T-cell (primary cell): ENCODE measurements at regions not wholly inside any gene's neighbourhood (a gene's known extent, or its start where the extent isn't known, plus 50 kb on each side); places are given as distances from the start of the nearest gene placed in this dataset.

Experiments
- ATAC-seq, 4 experiments: fragments of 200-7000 bp in 3 of 4; fragments of 150-1000 bp in 1 of 4; cut with Tn5 transposase; replicated peaks in 1 of 4; 1 replicate in 3 of 4; 2 replicates in 1 of 4; pipeline ENCODE4 v1.10.0; 2021; ENCODE audit warnings: moderate library complexity in 3 of 4, mild to moderate bottlenecking in 2 of 4, moderate number of reproducible peaks in 1 of 4
- CTCF ChIA-PET, 2 donors: fragments of 300-600 bp; sonication (Branson Sonifier 250); formaldehyde crosslinking; loops; one replicate each; lab custom pipeline; 2022; ENCODE audit warnings: antibody characterized with exemption in 2 of 2; lab: Charles Lee
- POLR2A ChIA-PET, 2 donors: fragments of 300-600 bp; sonication (Branson Sonifier 250); formaldehyde crosslinking; loops; one replicate each; lab custom pipeline; 2022; ENCODE audit warnings: antibody characterized with exemption in 2 of 2; lab: Charles Lee
- DNase-seq, 35 experiments: peaks; one replicate each; pipeline versions ENCODE4 v3.0.0 to v3.0.0-alpha.2; 2013 to 2023
- H3K27ac ChIP-seq: one replicate; pipeline ENCODE4 v1.5.1; 2013; ENCODE audit warnings: low read length
- H3K27me3 ChIP-seq, 2 experiments: replicated peaks in 1 of 2; 1 replicate in 1 of 2; 2 replicates in 1 of 2; pipeline versions ENCODE4 v1.6.1 to v1.7.0; 2013; ENCODE audit warnings: low read length in 1 of 2, mixed read lengths in 1 of 2; ENCODE audit not compliant: control insufficient read depth in 2 of 2, insufficient read depth in 2 of 2; ENCODE audit errors: extremely low read depth in 1 of 2
- H3K36me3 ChIP-seq, 2 donors: 1 replicate in 1 of 2; 2 replicates in 1 of 2; pipeline versions ENCODE4 v1.6.1 to v1.7.0; 2013; ENCODE audit warnings: low read length in 1 of 2; ENCODE audit not compliant: control insufficient read depth in 2 of 2, insufficient read depth in 1 of 2; ENCODE audit errors: extremely low read depth in 1 of 2
- H3K4me1 ChIP-seq, 2 experiments: 1 replicate in 1 of 2; 2 replicates in 1 of 2; pipeline versions ENCODE4 v1.6.1 to v1.7.0; 2013; ENCODE audit warnings: low read length in 2 of 2, mixed read lengths in 1 of 2; ENCODE audit not compliant: insufficient read depth in 2 of 2, control insufficient read depth in 1 of 2; ENCODE audit errors: extremely low read depth in 1 of 2
- H3K4me3 ChIP-seq, 2 donors: 1 replicate in 1 of 2; 2 replicates in 1 of 2; pipeline versions ENCODE4 v1.5.1 to v1.7.0; 2013; ENCODE audit warnings: mild to moderate bottlenecking in 2 of 2, low read length in 1 of 2, moderate library complexity in 1 of 2; ENCODE audit not compliant: control insufficient read depth in 1 of 2; ENCODE audit errors: extremely low read depth in 1 of 2
- H3K9me3 ChIP-seq: 2 replicates; pipeline ENCODE4 v1.7.0; 2013
- H3K27ac Mint-ChIP-seq, 2 donors: one replicate each; pipeline ENCODE4 v1.8.0; 2020 to 2021; ENCODE audit warnings: mild to moderate bottlenecking in 2 of 2, mixed read lengths in 2 of 2
- H3K27me3 Mint-ChIP-seq, 2 donors: one replicate each; pipeline ENCODE4 v1.8.0; 2021 to 2022; ENCODE audit warnings: mixed read lengths in 2 of 2
- H3K36me3 Mint-ChIP-seq: one replicate; pipeline ENCODE4 v1.8.0; 2021; ENCODE audit warnings: mixed read lengths
- H3K4me1 Mint-ChIP-seq, 3 donors: one replicate each; pipeline ENCODE4 v1.8.0; 2020 to 2022; ENCODE audit warnings: mixed read lengths in 3 of 3, mild to moderate bottlenecking in 1 of 3
- H3K4me3 Mint-ChIP-seq, 3 donors: one replicate each; pipeline ENCODE4 v1.8.0; 2020 to 2022; ENCODE audit warnings: mild to moderate bottlenecking in 3 of 3, mixed read lengths in 3 of 3, moderate library complexity in 3 of 3
- H3K9me3 Mint-ChIP-seq, 3 donors: one replicate each; pipeline ENCODE4 v1.8.0; 2020 to 2022; ENCODE audit warnings: mixed read lengths in 3 of 3
- WGBS: methylation state at CpG from one replicate; pipeline ENCODE4 v1.1.5; 2013; ENCODE audit warnings: missing lambda C conversion rate; ENCODE audit not compliant: insufficient coverage; 5-methylcytosine and 5-hydroxymethylcytosine counted together

GRCh38 chr2:120972286-120972685 lies 236.6 kb downstream of the GLI2 start:
- H3K27me3 ChIP-seq = peaks cover 0 to 6% of the 10 kb centered on the region in 2 experiments
- Mint-ChIP-seq H3K27me3 (no peaks in the 10 kb centered on the region), H3K4me3 (no peak overlapping the region), H3K27ac (no peak overlapping the region), H3K4me1 (no peaks in the 10 kb centered on the region), H3K9me3 (no peaks in the 10 kb centered on the region), H3K36me3 (no peaks in the 10 kb centered on the region)
- DNase-seq = no peak
- H3K36me3 ChIP-seq = no peaks in the 10 kb centered on the region
- no peaks in the 10 kb centered on the region for H3K9me3 ChIP-seq
- ATAC-seq = no peak
- H3K27ac ChIP-seq = no peak overlapping the region
- no peaks in the 10 kb centered on the region for H3K4me1 ChIP-seq
- WGBS = 93% methylated on average over 3 of the region's 6 CpGs
- ChIA-PET CTCF (no interaction called here), POLR2A (no interaction called here)
- no peak overlapping the region for H3K4me3 ChIP-seq

- no peak overlapping the region for H3K27ac ChIP-seq
- H3K4me3 ChIP-seq = no peak overlapping the region
- ChIA-PET POLR2A (no interaction called here), CTCF (no interaction called here)
- H3K9me3 ChIP-seq = no peaks in the 10 kb centered on the region
- Mint-ChIP-seq H3K4me1 (no peaks in the 10 kb centered on the region), H3K9me3 (no peaks in the 10 kb centered on the region), H3K36me3 (no peaks in the 10 kb centered on the region), H3K27me3 (no peaks in the 10 kb centered on the region), H3K4me3 (no peak overlapping the region), H3K27ac (no peak overlapping the region)
- WGBS = 89% methylated on average over 13 of the region's 17 CpGs
- no peak for DNase-seq
- H3K4me1 ChIP-seq = no peaks in the 10 kb centered on the region
- no peak for ATAC-seq
- peaks cover 0 to 6% of the 10 kb centered on the region in 2 experiments for H3K27me3 ChIP-seq
- H3K36me3 ChIP-seq = no peaks in the 10 kb centered on the region
These were observed 237.5 kb downstream of the GLI2 start for GRCh38 chr2:120973196-120973595.

DNA sequence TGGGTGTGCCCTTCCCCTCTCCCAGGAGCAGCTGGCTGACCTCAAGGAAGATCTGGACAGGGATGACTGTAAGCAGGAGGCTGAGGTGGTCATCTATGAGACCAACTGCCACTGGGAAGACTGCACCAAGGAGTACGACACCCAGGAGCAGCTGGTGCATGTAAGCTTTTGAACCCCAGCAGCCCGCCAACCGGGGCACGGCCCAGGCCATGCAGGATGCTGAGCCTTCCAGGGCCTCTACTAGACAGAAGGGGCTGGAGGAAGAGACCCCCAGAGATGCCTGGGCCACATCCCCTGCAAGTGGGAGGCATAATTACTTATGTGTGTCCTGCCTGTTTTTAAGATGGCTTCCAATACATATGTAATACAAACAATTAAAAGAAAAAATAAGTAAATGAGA lies 239.3 kb downstream of the GLI2 start:
- Mint-ChIP-seq H3K27ac (no peak overlapping the region), H3K9me3 (no peaks in the 10 kb centered on the region), H3K36me3 (no peaks in the 10 kb centered on the region), H3K4me1 (no peaks in the 10 kb centered on the region), H3K27me3 (no peaks in the 10 kb centered on the region), H3K4me3 (no peak overlapping the region)
- Histone ChIP-seq H3K27me3 (peaks cover 0 to 6% of the 10 kb centered on the region in 2 experiments), H3K36me3 (no peaks in the 10 kb centered on the region), H3K9me3 (no peaks in the 10 kb centered on the region), H3K4me3 (no peak overlapping the region), H3K4me1 (no peaks in the 10 kb centered on the region), H3K27ac (no peak overlapping the region)
- WGBS = 86% methylated on average over 1 of the region's 4 CpGs
- POLR2A ChIA-PET = no interaction called here
- DNase-seq = no peak
- no peak for ATAC-seq
- CTCF ChIA-PET = no interaction called here

DNA sequence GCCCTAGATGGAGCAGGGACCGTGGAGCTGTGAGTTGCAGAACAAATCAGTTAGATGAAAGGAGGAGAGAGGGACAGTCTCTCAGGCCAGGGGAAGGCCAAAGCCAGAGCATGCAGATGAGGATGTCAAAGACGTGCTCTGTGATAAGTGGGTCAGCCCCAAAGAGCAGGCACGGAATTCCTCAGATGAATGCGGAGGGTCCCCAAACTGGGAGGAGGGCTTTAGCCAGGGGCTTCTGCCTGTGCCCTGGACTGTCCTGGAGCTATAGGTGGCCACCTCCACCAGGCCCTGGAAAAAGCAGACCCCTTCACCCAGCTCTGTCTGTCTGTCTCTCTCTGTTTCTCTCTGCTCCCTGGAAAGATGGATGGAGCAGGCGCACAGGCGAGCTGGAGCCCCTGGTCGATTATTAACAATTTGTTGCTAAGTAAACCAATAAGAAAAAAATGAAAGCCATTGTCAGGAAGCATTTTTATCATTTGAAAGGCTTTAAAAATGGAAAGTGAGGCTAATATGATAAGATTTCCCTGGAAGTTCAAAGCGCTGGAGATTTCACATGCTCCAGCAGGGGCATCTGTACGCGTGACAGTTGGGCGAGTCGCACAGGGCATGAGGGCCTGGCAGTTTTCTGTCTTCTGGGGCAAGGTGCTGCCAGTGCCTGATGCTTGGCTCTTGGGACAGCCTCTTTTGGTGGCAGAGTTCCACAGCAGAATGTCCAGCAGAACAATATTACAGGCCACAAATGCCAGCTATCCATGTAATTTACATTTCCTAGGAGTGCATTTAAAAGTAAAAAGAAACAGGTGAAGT lies 241.0 kb downstream of the GLI2 start:
- Mint-ChIP-seq H3K4me1 (no peaks in the 10 kb centered on the region), H3K9me3 (no peaks in the 10 kb centered on the region), H3K27ac (no peak overlapping the region), H3K27me3 (no peaks in the 10 kb centered on the region), H3K4me3 (no peak overlapping the region), H3K36me3 (no peaks in the 10 kb centered on the region)
- 89% methylated on average over 11 of the region's 12 CpGs for WGBS
- DNase-seq = no peak
- ChIA-PET CTCF (no interaction called here), POLR2A (no interaction called here)
- no peak overlapping the region for H3K4me3 ChIP-seq
- H3K4me1 ChIP-seq = no peaks in the 10 kb centered on the region
- H3K27me3 ChIP-seq = peaks cover 0 to 6% of the 10 kb centered on the region in 2 experiments
- H3K36me3 ChIP-seq = no peaks in the 10 kb centered on the region
- no peak for ATAC-seq
- no peak overlapping the region for H3K27ac ChIP-seq
- no peaks in the 10 kb centered on the region for H3K9me3 ChIP-seq

GRCh38 chr2:120977582-120978358 lies 242.1 kb downstream of the GLI2 start:
- DNase-seq (no peak), ATAC-seq (no peak)
- POLR2A ChIA-PET = no interaction called here
- H3K4me3 Mint-ChIP-seq = no peak overlapping the region
- peaks cover 0 to 3% of the 10 kb centered on the region in 2 experiments for H3K27me3 ChIP-seq
- 87% methylated on average over 25 of the region's 25 CpGs for WGBS
- no peaks in the 10 kb centered on the region for H3K4me1 Mint-ChIP-seq
- H3K27me3 Mint-ChIP-seq = no peaks in the 10 kb centered on the region
- no peak overlapping the region for H3K27ac ChIP-seq
- CTCF ChIA-PET = interaction anchor here in 1 of 2 donors (1.0 kb wide), 1 partner anchor 102 kb away, joined by 3 read pairs; no protein-coding TSS in a partner anchor
- no peak overlapping the region for H3K4me3 ChIP-seq
- no peaks in the 10 kb centered on the region for H3K4me1 ChIP-seq
- no peaks in the 10 kb centered on the region for H3K9me3 Mint-ChIP-seq
- no peak overlapping the region for H3K27ac Mint-ChIP-seq
- no peaks in the 10 kb centered on the region for H3K9me3 ChIP-seq
- no peaks in the 10 kb centered on the region for H3K36me3 ChIP-seq
- H3K36me3 Mint-ChIP-seq = no peaks in the 10 kb centered on the region

- Mint-ChIP-seq H3K4me1 (no peaks in the 10 kb centered on the region), H3K27ac (no peak overlapping the region), H3K36me3 (no peaks in the 10 kb centered on the region), H3K27me3 (no peaks in the 10 kb centered on the region), H3K9me3 (no peaks in the 10 kb centered on the region), H3K4me3 (no peak overlapping the region)
- peaks cover 0 to 3% of the 10 kb centered on the region in 2 experiments for H3K27me3 ChIP-seq
- no peaks in the 10 kb centered on the region for H3K9me3 ChIP-seq
- DNase-seq (no peak), ATAC-seq (no peak)
- H3K4me3 ChIP-seq = no peak overlapping the region
- ChIA-PET CTCF (interaction anchor here in 1 of 2 donors (1.0 kb wide), 1 partner anchor 101 kb away, joined by 3 read pairs; no protein-coding TSS in a partner anchor), POLR2A (no interaction called here)
- no peak overlapping the region for H3K27ac ChIP-seq
- 87% methylated on average over 19 of the region's 20 CpGs for WGBS
- no peaks in the 10 kb centered on the region for H3K36me3 ChIP-seq
- no peaks in the 10 kb centered on the region for H3K4me1 ChIP-seq
These were observed 242.8 kb downstream of the GLI2 start for GRCh38 chr2:120978359-120979050.
